ENCODE measurements at regions not wholly inside any gene's neighbourhood (a gene's known extent, or its start where the extent isn't known, plus 50 kb on each side); places are given as distances from the start of the nearest gene placed in this dataset.

DNA sequence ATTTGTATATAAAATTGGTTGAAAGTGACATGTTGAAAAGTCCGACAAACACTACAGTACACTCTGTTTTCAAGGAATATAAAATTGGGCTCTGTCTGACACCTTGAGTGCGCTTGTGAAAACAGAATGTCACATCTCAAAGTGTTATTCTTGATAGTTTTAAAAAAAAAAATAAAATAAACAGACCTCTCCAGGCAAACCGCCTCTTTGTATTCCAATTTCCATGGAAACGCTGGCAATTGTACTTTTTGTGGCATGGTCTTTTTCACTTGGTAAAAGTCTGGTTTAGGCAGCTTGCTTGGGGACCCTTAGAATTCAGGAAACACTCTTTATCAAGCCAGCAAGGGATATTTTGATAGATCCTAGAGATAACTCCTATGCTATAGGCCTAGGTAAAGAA lies 302.5 kb downstream of the RAB28 start:
- no peak for DNase-seq (ENCODE audit: low spot score)

GRCh38 chr4:13180701-13181100 lies 303.4 kb downstream of the RAB28 start:
- no peak for DNase-seq (ENCODE audit: low spot score)

- no peak for DNase-seq (ENCODE audit: low spot score)
Measured at GRCh38 chr4:13178621-13179020, 305.5 kb downstream of the RAB28 start.

DNA sequence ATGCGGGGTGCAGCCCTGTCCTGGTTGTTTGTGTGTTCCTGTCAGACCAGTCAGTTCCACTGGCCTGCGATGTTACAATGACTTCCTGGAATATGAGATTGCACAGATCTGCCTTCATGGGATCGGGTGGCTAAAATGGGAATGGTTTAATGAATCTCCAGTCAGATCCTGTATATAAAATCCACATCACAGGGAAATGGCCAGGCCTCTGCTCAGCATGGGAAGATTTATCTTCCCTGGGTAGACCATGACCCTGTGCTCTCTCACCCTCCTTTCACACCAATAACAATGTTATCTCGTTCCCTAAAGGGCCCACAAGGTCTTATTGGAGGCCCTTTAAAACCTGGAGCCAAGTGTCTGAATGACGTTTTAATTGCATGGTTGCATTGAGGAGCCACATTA lies 307.4 kb downstream of the RAB28 start:
- DNase-seq (ENCODE audit: low spot score): no peak

DNA sequence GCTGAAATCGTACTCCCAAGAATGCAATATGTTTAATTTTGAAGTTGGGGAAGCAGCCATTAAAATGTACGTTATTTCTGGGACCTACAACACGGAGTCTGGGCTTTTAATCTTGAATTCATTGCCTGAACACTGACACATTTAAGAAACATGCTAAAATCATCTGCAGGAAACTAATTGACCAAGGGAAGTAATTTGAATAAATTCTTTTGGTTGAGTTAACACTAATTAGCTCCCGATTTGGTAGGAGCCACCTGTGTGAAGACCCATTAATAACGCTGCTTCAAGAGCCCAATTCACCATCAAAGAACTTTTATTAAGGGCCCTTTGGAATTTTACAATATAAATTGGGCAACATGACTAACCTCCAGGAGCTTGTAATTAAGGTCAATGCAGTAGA lies 309.2 kb downstream of the RAB28 start:
- DNase-seq (ENCODE audit: low spot score): no peak

DNA sequence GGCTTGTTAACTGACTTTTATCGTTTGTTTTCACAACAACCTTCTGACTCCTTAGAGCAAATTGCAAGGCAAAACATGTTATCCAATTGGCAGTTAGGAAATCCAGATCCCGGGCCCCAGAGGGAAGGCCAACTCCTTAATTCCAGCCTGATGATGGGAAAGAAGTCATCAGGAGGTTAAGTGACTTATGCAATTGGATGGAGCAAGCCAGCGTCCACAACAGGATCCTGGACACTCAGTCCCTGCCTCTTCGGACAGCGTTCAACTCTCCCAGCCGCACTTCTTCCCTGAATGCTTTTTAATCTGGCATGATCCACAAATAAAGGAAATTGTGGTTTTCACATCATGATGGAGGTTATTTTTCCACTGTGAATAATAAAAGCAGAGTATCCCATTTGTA lies 310.1 kb downstream of the RAB28 start:
- no peak for DNase-seq (ENCODE audit: low spot score)

DNA sequence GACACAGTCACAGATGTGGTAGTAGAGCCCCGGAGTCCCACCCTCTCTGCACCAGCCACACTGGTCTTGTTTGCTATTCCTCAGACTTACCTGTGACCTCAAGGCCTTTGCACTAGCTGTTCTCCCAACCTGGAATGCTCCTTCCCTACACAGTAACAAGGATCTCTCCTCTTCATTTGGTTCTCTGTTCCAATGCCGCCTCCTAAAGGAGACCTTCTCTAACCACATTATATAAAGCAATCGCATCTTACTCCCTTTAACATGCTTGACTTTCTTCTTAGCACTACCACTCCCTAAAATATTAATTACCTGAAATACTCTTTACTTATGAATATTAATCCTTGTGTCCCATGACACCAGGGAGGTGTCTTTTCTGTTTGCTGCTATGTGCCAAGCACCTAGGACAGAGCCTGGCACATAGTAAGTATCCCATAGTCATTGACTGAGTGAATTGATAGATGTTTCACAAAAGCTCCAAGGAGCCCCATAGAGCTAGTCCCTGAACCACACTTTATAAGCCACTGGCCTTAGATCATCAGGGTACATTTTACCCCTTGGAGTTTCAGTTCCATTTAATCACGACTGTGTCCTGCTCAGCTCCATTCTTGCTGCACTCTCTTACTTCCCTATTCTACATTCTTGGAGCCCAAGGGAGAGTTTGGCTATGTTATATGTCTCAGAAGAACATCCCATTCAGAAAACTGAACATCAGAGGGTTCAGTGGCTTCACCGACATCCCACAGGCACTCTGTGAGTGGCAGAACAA lies 312.7 kb downstream of the RAB28 start:
- no peak for DNase-seq (ENCODE audit: low spot score)

DNA sequence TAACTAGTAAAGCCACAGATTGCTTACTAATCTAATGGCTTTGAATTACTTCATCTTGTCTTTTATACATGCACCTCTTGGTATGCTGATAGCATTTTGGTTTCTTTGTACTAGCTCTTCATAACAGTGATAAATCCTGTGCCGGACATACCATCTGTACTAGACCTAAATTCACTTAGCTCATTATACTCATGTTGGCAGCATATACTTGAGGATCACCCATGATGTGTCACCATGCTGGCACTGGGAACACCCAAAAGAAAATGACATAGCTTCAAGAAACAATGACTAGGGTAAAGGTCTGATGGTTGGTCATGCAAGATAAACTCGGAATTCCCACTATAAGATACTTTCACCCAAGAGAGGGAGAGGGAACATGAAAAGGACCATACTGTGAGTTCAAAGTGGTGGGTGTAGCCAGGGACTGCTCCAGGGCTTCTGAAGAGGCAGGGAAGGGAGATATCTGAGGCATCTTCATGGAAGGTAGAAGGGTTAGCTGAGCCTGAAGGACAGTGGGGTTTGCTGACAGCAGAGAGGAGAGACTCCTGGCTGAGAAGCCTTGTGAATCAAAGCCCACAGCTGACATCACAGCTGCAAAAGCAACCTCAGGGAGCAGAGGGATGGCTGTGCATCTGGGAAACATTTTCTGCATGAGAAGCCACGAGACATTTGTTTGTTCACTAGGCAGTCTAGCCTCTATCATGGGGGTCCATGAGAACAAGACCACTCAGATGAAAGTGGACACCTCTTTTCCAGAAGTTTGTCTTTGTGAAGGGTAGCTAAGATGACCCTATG lies 314.2 kb downstream of the RAB28 start:
- DNase-seq (ENCODE audit: low spot score): no peak

- DNase-seq (ENCODE audit: low spot score): no peak
Measured at GRCh38 chr4:13168326-13168725, 315.8 kb downstream of the RAB28 start.

- no peak for DNase-seq (ENCODE audit: low spot score)
Measured at GRCh38 chr4:13166214-13166613, 317.9 kb downstream of the RAB28 start.

DNA sequence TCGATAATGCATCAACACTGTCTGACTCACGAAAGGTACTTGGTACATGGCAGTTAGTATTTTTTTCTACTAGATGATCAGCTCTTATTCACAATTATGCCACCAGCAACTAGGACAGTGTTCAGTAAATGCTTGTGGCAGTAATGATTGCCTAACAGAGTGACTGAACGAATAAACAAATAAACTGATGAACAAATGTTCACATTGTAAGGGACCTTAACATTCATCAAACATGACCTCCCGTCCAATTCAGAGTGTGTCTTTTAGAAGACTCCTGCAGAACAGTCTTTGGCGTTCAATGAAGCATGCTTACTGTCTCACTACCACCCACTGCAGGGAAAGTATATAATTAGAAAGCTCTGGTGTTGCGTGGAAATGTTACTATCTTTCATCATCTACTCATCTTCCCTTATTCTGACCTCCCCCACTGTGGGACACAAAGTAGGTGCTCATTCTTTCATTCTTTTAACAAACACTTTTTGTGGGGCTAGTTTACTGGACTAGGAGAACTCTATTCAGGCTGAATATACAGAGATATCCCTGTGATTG lies 319.3 kb downstream of the RAB28 start:
- no peak for DNase-seq (ENCODE audit: low spot score)

- no peak for DNase-seq (ENCODE audit: low spot score)
Measured at GRCh38 chr4:13162886-13163285, 321.3 kb downstream of the RAB28 start.

- DNase-seq (ENCODE audit: low spot score): no peak
Measured at GRCh38 chr4:13160920-13161319, 323.2 kb downstream of the RAB28 start.

DNA sequence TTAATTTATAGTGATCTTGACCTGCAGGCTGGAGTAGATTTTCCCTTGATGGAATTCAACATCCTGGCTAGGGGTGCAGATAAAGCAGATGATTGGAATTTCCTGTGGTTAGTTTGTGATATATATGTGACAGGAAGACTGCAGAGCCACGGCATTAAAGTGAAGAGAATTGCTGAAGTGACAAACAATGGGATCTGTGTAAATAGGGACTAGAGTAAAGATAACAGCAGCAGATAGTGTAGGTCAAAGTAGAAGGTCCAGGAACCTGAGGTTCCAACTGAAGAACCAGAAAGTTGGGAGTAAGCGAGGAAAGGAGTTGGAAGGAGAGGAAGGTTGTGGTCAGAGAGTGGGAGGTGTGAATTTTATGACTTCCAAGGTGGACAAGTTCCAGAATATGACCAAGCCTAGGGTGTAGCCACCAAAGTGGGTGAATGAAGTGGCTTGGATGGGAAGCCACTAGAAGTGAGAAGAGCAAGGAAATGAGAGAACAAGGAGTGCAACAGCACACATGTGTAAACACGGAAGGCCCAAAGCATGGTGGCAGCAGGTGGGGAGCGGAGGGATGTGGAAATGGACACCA lies 325.0 kb downstream of the RAB28 start:
- DNase-seq (ENCODE audit: low spot score): no peak

DNA sequence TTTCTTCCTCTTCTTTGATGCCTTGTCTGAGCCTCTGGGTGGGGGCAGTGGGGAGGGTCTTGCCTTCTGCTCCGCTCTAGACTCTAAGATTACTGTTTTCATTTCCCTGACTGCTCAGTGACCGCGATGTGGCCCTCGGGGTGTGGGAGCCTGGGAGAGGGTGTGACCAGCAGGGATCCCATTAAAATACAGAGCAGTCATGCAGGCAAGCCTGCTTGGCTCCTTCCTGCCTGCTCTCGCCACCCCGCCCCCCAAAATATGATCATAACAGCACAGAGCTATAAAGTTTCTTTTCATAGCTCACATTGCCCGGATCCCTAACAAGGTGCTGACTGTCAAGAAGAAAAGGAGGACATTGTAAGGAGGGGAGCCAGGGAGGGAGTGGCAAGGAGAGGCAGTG lies 332.9 kb downstream of the RAB28 start:
- DNase-seq (ENCODE audit: low spot score): no peak

GRCh38 chr4:13143222-13144070 lies 340.7 kb downstream of the RAB28 start:
- DNase-seq (ENCODE audit: low spot score): no peak

GRCh38 chr4:13142726-13143125 lies 341.4 kb downstream of the RAB28 start:
- no peak for DNase-seq (ENCODE audit: low spot score)

DNA sequence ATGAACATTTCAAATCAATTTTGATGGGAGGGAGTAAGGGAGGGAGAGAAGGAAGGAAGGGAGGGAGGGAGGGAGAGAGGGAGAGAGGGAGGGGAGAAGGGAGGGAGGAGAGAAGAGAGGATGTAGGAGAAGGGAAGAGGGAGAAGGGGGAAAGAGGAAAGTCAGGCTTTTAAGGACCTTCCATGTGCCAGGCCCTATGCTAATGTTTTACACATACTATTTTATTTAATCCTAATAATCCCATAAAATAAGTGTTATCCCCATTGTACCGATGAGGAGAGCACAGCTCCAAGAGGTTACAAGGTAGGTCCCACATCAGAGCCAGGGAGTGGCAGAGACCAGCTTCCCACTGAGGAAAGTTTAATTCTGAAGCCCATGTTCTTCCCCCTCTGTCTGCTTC lies 341.9 kb downstream of the RAB28 start:
- DNase-seq (ENCODE audit: low spot score): no peak

GRCh38 chr4:13137390-13137789 lies 346.8 kb downstream of the RAB28 start:
- DNase-seq (ENCODE audit: low spot score): no peak

- no peak for DNase-seq (ENCODE audit: low spot score)
Measured at GRCh38 chr4:13133700-13134099, 350.4 kb downstream of the RAB28 start.

DNA sequence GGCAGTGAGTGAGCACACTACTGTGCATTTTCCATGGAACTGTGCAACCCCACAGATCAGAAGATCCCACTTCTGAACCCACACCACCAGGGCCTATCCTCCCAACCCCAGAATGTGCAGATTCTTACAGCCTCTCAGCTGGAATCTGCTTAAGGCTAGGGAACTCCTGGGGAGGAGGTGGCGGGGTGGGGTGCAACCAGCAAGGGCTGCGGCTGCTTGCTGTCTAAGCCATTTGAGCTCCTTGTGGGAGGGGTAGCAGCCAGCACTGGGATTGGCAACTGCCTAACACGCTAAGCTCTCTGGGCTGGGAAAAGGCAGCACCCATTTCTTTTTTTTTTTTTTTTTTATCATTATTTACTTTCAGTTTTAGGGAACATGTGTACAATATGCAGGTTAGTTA lies 353.3 kb downstream of the RAB28 start:
- DNase-seq (ENCODE audit: low spot score): no peak

DNA sequence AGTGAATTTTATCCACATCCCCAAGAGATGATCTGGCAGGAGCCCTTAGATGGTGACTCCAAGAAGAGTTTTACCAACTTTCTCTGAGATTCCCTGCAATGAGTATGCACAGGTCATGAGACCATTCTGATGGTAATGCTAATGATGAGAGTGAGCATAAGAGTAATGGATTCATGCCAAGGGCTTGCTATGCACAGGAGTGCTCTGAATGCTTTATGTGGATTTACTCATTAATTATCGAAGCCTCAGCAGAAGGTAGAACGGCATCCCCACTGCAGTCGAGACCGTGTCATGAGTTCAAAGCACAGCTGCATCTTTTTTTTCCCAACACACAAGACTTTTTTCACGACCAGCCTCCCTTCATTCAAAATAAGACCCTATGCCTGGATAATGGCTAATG lies 355.0 kb downstream of the RAB28 start:
- no peak for DNase-seq (ENCODE audit: low spot score)
